Endodermal cell (in vitro differentiated cells): ENCODE measurements at regions not wholly inside any gene's neighbourhood (a gene's known extent, or its start where the extent isn't known, plus 50 kb on each side); places are given as distances from the start of the nearest gene placed in this dataset.

Source experiments
- DNase-seq: peaks from one replicate; pipeline ENCODE4 v3.0.0-alpha.2; 2017
- H3K27ac ChIP-seq: 2 replicates; pipeline ENCODE4 v1.5.1; 2013; ENCODE audit warnings: mild to moderate bottlenecking, low read depth, low read length, moderate library complexity
- H3K27me3 ChIP-seq: 2 replicates; pipeline ENCODE4 v1.6.1; 2013; ENCODE audit warnings: mild to moderate bottlenecking, low read length, moderate library complexity; ENCODE audit not compliant: insufficient read depth, control insufficient read depth, poor library complexity, severe bottlenecking
- H3K36me3 ChIP-seq: 2 replicates; pipeline ENCODE4 v1.7.0; 2013; ENCODE audit warnings: mild to moderate bottlenecking, low read length, moderate library complexity; ENCODE audit not compliant: control insufficient read depth, insufficient read depth
- H3K4me1 ChIP-seq: one replicate; pipeline ENCODE4 v1.7.0; 2013; ENCODE audit warnings: low read length; ENCODE audit not compliant: control insufficient read depth, insufficient read depth
- H3K4me3 ChIP-seq: 2 replicates; pipeline ENCODE4 v1.5.1; 2013; ENCODE audit warnings: mild to moderate bottlenecking, low read length, moderate library complexity
- H3K9ac ChIP-seq: 2 replicates; pipeline ENCODE4 v1.6.1; 2013; ENCODE audit warnings: mild to moderate bottlenecking, low read length, moderate library complexity; ENCODE audit not compliant: poor library complexity, severe bottlenecking; ENCODE audit errors: extremely low read depth
- H3K9me3 ChIP-seq: 2 replicates; pipeline ENCODE4 v1.6.1; 2013; ENCODE audit warnings: mild to moderate bottlenecking, low read length, moderate library complexity; ENCODE audit not compliant: control insufficient read depth
- H3K27ac Mint-ChIP-seq: 2 replicates; pipeline ENCODE4 v1.8.0; 2020; ENCODE audit warnings: mixed read lengths
- H3K27me3 Mint-ChIP-seq: 2 replicates; pipeline ENCODE4 v1.8.0; 2021; ENCODE audit warnings: mild to moderate bottlenecking, mixed read lengths; ENCODE audit not compliant: insufficient read depth
- H3K36me3 Mint-ChIP-seq: 2 replicates; pipeline ENCODE4 v1.8.0; 2020; ENCODE audit warnings: low read depth, mixed read lengths
- H3K4me1 Mint-ChIP-seq: 2 replicates; pipeline ENCODE4 v1.8.0; 2020; ENCODE audit warnings: mixed read lengths
- H3K4me3 Mint-ChIP-seq: 2 replicates; pipeline ENCODE4 v1.8.0; 2020; ENCODE audit warnings: mild to moderate bottlenecking, moderate library complexity, mixed read lengths
- H3K9me3 Mint-ChIP-seq: 2 replicates; pipeline ENCODE4 v1.8.0; 2020; ENCODE audit warnings: mild to moderate bottlenecking, mixed read lengths
- CTCF ChIP-seq: fragments of 200-600 bp; sonication (generic); conservative IDR thresholded peaks from 2 replicates; pipeline ENCODE4 v1.5.0; 2021; ENCODE audit warnings: antibody characterized with exemption, mild to moderate bottlenecking
- WGBS, 2 experiments: methylation state at CpG; one replicate each; pipeline versions ENCODE4 v1.1.5 to v1.1.7; 2013; ENCODE audit warnings: missing lambda C conversion rate in 2 of 2, mixed read lengths in 1 of 2; ENCODE audit not compliant: insufficient coverage in 1 of 2, insufficient read length in 1 of 2; 5-methylcytosine and 5-hydroxymethylcytosine counted together

- TF ChIP-seq CTCF: no peak
- Histone ChIP-seq H3K9me3 (no peaks in the 10 kb centered on the region), H3K4me3 (no peak overlapping the region), H3K36me3 (no peaks in the 10 kb centered on the region), H3K27ac (no peak overlapping the region), H3K27me3 (no peaks in the 10 kb centered on the region), H3K9ac (no peak overlapping the region), H3K4me1 (no peaks in the 10 kb centered on the region)
- no peaks in the 10 kb centered on the region for H3K4me1 Mint-ChIP-seq
- no peaks in the 10 kb centered on the region for H3K9me3 Mint-ChIP-seq
- H3K36me3 Mint-ChIP-seq: no peaks in the 10 kb centered on the region
- H3K27ac Mint-ChIP-seq: no peak overlapping the region
- H3K27me3 Mint-ChIP-seq: no peaks in the 10 kb centered on the region
- no peak overlapping the region for H3K4me3 Mint-ChIP-seq
- DNase-seq: no peak
Observed at GRCh38 chr5:103422756-103423155, 139.8 kb downstream of the NUDT12 start.

- H3K9me3 Mint-ChIP-seq: no peaks in the 10 kb centered on the region
- Histone ChIP-seq H3K36me3 (no peaks in the 10 kb centered on the region), H3K27ac (no peak overlapping the region), H3K9me3 (no peaks in the 10 kb centered on the region), H3K9ac (no peak overlapping the region), H3K4me3 (no peak overlapping the region), H3K27me3 (no peaks in the 10 kb centered on the region), H3K4me1 (no peaks in the 10 kb centered on the region)
- H3K27me3 Mint-ChIP-seq: no peaks in the 10 kb centered on the region
- H3K4me3 Mint-ChIP-seq: no peak overlapping the region
- H3K27ac Mint-ChIP-seq: no peak overlapping the region
- no peaks in the 10 kb centered on the region for H3K36me3 Mint-ChIP-seq
- no peak for TF ChIP-seq CTCF
- H3K4me1 Mint-ChIP-seq: no peaks in the 10 kb centered on the region
- 93 to 94% methylated on average over 2 of the region's 2 CpGs for WGBS, 2 experiments
- DNase-seq: no peak
Observed at GRCh38 chr5:103414604-103415003, 148.0 kb downstream of the NUDT12 start.

GRCh38 chr5:103411711-103412110, 150.9 kb downstream of the NUDT12 start:
- Mint-ChIP-seq H3K36me3 (no peaks in the 10 kb centered on the region), H3K9me3 (no peaks in the 10 kb centered on the region), H3K27ac (no peak overlapping the region), H3K4me3 (no peak overlapping the region), H3K27me3 (no peaks in the 10 kb centered on the region), H3K4me1 (no peaks in the 10 kb centered on the region)
- Histone ChIP-seq H3K4me3 (no peak overlapping the region), H3K9me3 (no peaks in the 10 kb centered on the region), H3K27me3 (no peaks in the 10 kb centered on the region), H3K27ac (no peak overlapping the region), H3K36me3 (no peaks in the 10 kb centered on the region), H3K4me1 (no peaks in the 10 kb centered on the region), H3K9ac (no peak overlapping the region)
- 60 to 86% methylated on average over 1 of the region's 1 CpG for WGBS, 2 experiments
- TF ChIP-seq CTCF: no peak
- no peak for DNase-seq
